SU-DHL-6 (cell line): ENCODE measurements at regions not wholly inside any gene's neighbourhood (a gene's known extent, or its start where the extent isn't known, plus 50 kb on each side); places are given as distances from the start of the nearest gene placed in this dataset.
"Not testable (repeated sequence)": the region's sequence is repeated elsewhere in the genome, so short reads cannot be mapped to it uniquely, and the experiment has no call there.

ENCODE experiments used
- H2AFZ ChIP-seq: fragments of 200-600 bp; sonication (generic); 2 replicates; pipeline ENCODE4 v1.6.1; 2014; ENCODE audit warnings: low read depth, mild to moderate bottlenecking, moderate library complexity, mixed read lengths, antibody characterized with exemption, low read length; ENCODE audit not compliant: severe bottlenecking
- H3F3A ChIP-seq: fragments of 200-600 bp; shearing (Covaris generic); 2 replicates; pipeline ENCODE4 v1.6.0; 2016; ENCODE audit warnings: antibody characterized with exemption, mild to moderate bottlenecking; ENCODE audit not compliant: insufficient read depth
- H3K27ac ChIP-seq: fragments of 200-600 bp; sonication (generic); 2 replicates; pipeline ENCODE4 v1.5.1; 2016; ENCODE audit warnings: low read depth, mild to moderate bottlenecking, low read length, moderate library complexity, mixed read lengths
- H3K27me3 ChIP-seq: fragments of 200-600 bp; sonication (generic), shearing (Covaris generic); 2 replicates; pipeline ENCODE4 v1.6.0; 2014; ENCODE audit warnings: mild to moderate bottlenecking, low read length
- H3K36me3 ChIP-seq: fragments of 200-600 bp; sonication (generic); 2 replicates; pipeline ENCODE4 v1.6.1; 2014; ENCODE audit warnings: mild to moderate bottlenecking, low read length, mixed read lengths
- H3K4me2 ChIP-seq: fragments of 300-600, 200-600 bp; shearing (Covaris generic), sonication (generic); 2 replicates; pipeline ENCODE4 v1.6.0; 2014; ENCODE audit warnings: low read length, low read depth, mild to moderate bottlenecking; ENCODE audit not compliant: poor library complexity, severe bottlenecking
- H3K4me3 ChIP-seq: fragments of 200-600 bp; sonication (generic); 2 replicates; pipeline ENCODE4 v1.5.1; 2014; ENCODE audit warnings: antibody characterized with exemption, low read length, mild to moderate bottlenecking, mixed read lengths; ENCODE audit not compliant: insufficient read depth, poor library complexity, severe bottlenecking
- H3K79me2 ChIP-seq: fragments of 200-600 bp; sonication (generic); 2 replicates; pipeline ENCODE4 v1.6.1; 2014; ENCODE audit warnings: mild to moderate bottlenecking, low read length, moderate library complexity; ENCODE audit not compliant: insufficient read depth
- H3K9ac ChIP-seq: fragments of 200-600 bp; sonication (generic); 2 replicates; pipeline ENCODE4 v1.7.0; 2014; ENCODE audit warnings: mild to moderate bottlenecking, low read length
- H3K9me2 ChIP-seq: fragments of 200-600 bp; sonication (generic); replicated peaks from 2 replicates; pipeline ENCODE4 v1.6.1; 2014; ENCODE audit warnings: low read length; ENCODE audit not compliant: insufficient read depth
- H3K9me3 ChIP-seq: fragments of 200-600 bp; sonication (generic); 2 replicates; pipeline ENCODE4 v1.6.1; 2014; ENCODE audit warnings: low read length, mixed read lengths; ENCODE audit not compliant: insufficient read depth
- H4K20me1 ChIP-seq: fragments of 200-600 bp; sonication (generic); 2 replicates; pipeline ENCODE4 v1.6.1; 2014; ENCODE audit warnings: low read depth, mild to moderate bottlenecking, antibody characterized with exemption, low read length, moderate library complexity, mixed read lengths
- CTCF ChIP-seq: fragments of 200-600 bp; sonication (generic); IDR thresholded peaks from one replicate; pipeline ENCODE4 v1.5.1; 2017; ENCODE audit warnings: antibody characterized with exemption, mild to moderate bottlenecking, low read length, moderate library complexity; ENCODE audit not compliant: insufficient read depth, poor library complexity, severe bottlenecking
- EZH2phosphoT487 ChIP-seq: fragments of 200-600 bp; sonication (generic), shearing (Covaris generic); conservative IDR thresholded peaks from 2 replicates; pipeline ENCODE4 v1.6.1; 2018; ENCODE audit warnings: mild to moderate bottlenecking, antibody characterized with exemption, low read length, moderate library complexity, mixed read lengths

GRCh38 chr5:12662545-12663314, 758.5 kb upstream of the CTNND2 start:
- H4K20me1 ChIP-seq, result no peaks in the 10 kb centered on the region
- no peaks in the 10 kb centered on the region for H3K79me2 ChIP-seq
- no peaks in the 10 kb centered on the region for H3F3A ChIP-seq
- TF ChIP-seq EZH2phosphoT487 (no peak), CTCF (no peak)
- no peak overlapping the region for H3K27ac ChIP-seq
- no peaks in the 10 kb centered on the region for H3K27me3 ChIP-seq
- no peak overlapping the region for H2AFZ ChIP-seq
- no peaks in the 10 kb centered on the region; the same call in 1 of the 2 replicates for H3K9me3 ChIP-seq
- H3K36me3 ChIP-seq, result no peaks in the 10 kb centered on the region
- H3K9ac ChIP-seq, result no peak overlapping the region
- H3K4me3 ChIP-seq, result no peak overlapping the region
- no peaks in the 10 kb centered on the region for H3K9me2 ChIP-seq
- H3K4me2 ChIP-seq, result no peak overlapping the region

- Histone ChIP-seq H3K27ac (no peak overlapping the region), H3K9me3 (no peaks in the 10 kb centered on the region; the same call in 1 of the 2 replicates), H3K36me3 (no peaks in the 10 kb centered on the region), H3K9ac (no peak overlapping the region), H4K20me1 (no peaks in the 10 kb centered on the region), H3F3A (no peaks in the 10 kb centered on the region), H3K4me3 (no peak overlapping the region), H3K4me2 (no peak overlapping the region), H2AFZ (no peak overlapping the region), H3K9me2 (no peaks in the 10 kb centered on the region), H3K27me3 (no peaks in the 10 kb centered on the region), H3K79me2 (no peaks in the 10 kb centered on the region)
- TF ChIP-seq CTCF (no peak), EZH2phosphoT487 (no peak)
Observed at GRCh38 chr5:12661617-12662370, 757.5 kb upstream of the CTNND2 start.

- H2AFZ ChIP-seq, H3K4me3 ChIP-seq, H3K9ac ChIP-seq, H4K20me1 ChIP-seq, H3K79me2 ChIP-seq, H3K9me3 ChIP-seq, H3K27me3 ChIP-seq, H3K9me2 ChIP-seq, H3K36me3 ChIP-seq, H3K4me2 ChIP-seq, H3K27ac ChIP-seq, H3F3A ChIP-seq: not testable (repeated sequence)
Observed at GRCh38 chr5:12660279-12661107, 756.2 kb upstream of the CTNND2 start.
